Smooth muscle cell (in vitro differentiated cells): ENCODE measurements at regions not wholly inside any gene's neighbourhood (a gene's known extent, or its start where the extent isn't known, plus 50 kb on each side); places are given as distances from the start of the nearest gene placed in this dataset.

Experiments used
- DNase-seq: peaks from one replicate; lab custom pipeline; 2025; ENCODE audit not compliant: unreplicated experiment; lab: John Stamatoyannopoulos, UW
- H2AFZ ChIP-seq: fragments of 200-600 bp; sonication (generic); 2 replicates; pipeline ENCODE4 v1.6.0; 2016; ENCODE audit warnings: antibody characterized with exemption, low read depth, mild to moderate bottlenecking
- H3F3A ChIP-seq: fragments of 200-600 bp; sonication (generic); 2 replicates; pipeline ENCODE4 v1.6.0; 2017; ENCODE audit warnings: antibody characterized with exemption, low read depth
- H3K27ac ChIP-seq: fragments of 200-600 bp; sonication (generic); 2 replicates; pipeline ENCODE4 v1.5.1; 2016; ENCODE audit warnings: low read depth, mild to moderate bottlenecking
- H3K27me3 ChIP-seq: fragments of 200-600 bp; sonication (generic); 2 replicates; pipeline ENCODE4 v1.6.1; 2016; ENCODE audit warnings: low read depth, mild to moderate bottlenecking
- H3K36me3 ChIP-seq: fragments of 200-600 bp; sonication (generic); 2 replicates; pipeline ENCODE4 v1.5.1; 2016; ENCODE audit warnings: low read depth
- H3K4me1 ChIP-seq: fragments of 200-600 bp; sonication (generic); 2 replicates; pipeline ENCODE4 v1.5.1; 2016; ENCODE audit warnings: low read depth
- H3K4me2 ChIP-seq: fragments of 200-600 bp; sonication (generic); 2 replicates; pipeline ENCODE4 v1.6.0; 2016; ENCODE audit warnings: mild to moderate bottlenecking
- H3K4me3 ChIP-seq: fragments of 200-600 bp; sonication (generic); 2 replicates; pipeline ENCODE4 v1.5.1; 2016; ENCODE audit warnings: mild to moderate bottlenecking
- H3K79me2 ChIP-seq: fragments of 200-600 bp; sonication (generic); 2 replicates; pipeline ENCODE4 v1.6.0; 2016; ENCODE audit warnings: low read depth, mild to moderate bottlenecking
- H3K9ac ChIP-seq: fragments of 200-600 bp; sonication (generic); 2 replicates; pipeline ENCODE4 v1.6.0; 2016; ENCODE audit warnings: low read depth
- H3K9me3 ChIP-seq: fragments of 200-600 bp; sonication (generic); replicated peaks from 2 replicates; pipeline ENCODE4 v1.5.1; 2016; ENCODE audit warnings: low read depth
- H4K20me1 ChIP-seq: fragments of 200-600 bp; sonication (generic); 2 replicates; pipeline ENCODE4 v1.6.0; 2016; ENCODE audit warnings: low read depth
- WGBS: methylation state at CpG from one replicate; pipeline ENCODE4 v1.1.7; 2016; ENCODE audit warnings: low lambda C conversion rate; 5-methylcytosine and 5-hydroxymethylcytosine counted together
- TF ChIP-seq, protein P1 (sequence below): fragments of 200-600 bp; sonication (generic); IDR thresholded peaks from 2 replicates; pipeline ENCODE4 v1.5.1; 2017; ENCODE audit warnings: borderline replicate concordance, mild to moderate bottlenecking, antibody characterized with exemption; ENCODE audit not compliant: insufficient read depth, poor library complexity, severe bottlenecking

- Histone ChIP-seq H3K9me3 (no peaks in the 10 kb centered on the region), H4K20me1 (no peaks in the 10 kb centered on the region), H2AFZ (no peak overlapping the region), H3F3A (no peaks in the 10 kb centered on the region), H3K36me3 (no peaks in the 10 kb centered on the region), H3K4me3 (no peak overlapping the region), H3K27me3 (no peaks in the 10 kb centered on the region), H3K27ac (no peak overlapping the region), H3K4me1 (no peaks in the 10 kb centered on the region), H3K79me2 (no peaks in the 10 kb centered on the region), H3K4me2 (no peak overlapping the region), H3K9ac (no peak overlapping the region)
- TF ChIP-seq, protein P1, sequence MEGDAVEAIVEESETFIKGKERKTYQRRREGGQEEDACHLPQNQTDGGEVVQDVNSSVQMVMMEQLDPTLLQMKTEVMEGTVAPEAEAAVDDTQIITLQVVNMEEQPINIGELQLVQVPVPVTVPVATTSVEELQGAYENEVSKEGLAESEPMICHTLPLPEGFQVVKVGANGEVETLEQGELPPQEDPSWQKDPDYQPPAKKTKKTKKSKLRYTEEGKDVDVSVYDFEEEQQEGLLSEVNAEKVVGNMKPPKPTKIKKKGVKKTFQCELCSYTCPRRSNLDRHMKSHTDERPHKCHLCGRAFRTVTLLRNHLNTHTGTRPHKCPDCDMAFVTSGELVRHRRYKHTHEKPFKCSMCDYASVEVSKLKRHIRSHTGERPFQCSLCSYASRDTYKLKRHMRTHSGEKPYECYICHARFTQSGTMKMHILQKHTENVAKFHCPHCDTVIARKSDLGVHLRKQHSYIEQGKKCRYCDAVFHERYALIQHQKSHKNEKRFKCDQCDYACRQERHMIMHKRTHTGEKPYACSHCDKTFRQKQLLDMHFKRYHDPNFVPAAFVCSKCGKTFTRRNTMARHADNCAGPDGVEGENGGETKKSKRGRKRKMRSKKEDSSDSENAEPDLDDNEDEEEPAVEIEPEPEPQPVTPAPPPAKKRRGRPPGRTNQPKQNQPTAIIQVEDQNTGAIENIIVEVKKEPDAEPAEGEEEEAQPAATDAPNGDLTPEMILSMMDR = no peak
- 59% methylated on average over 1 of the region's 1 CpG for WGBS
- DNase-seq = no peak
Measured at GRCh38 chrX:42119076-42119475, 195.7 kb upstream of the CASK start.

GRCh38 chrX:42117318-42117717, 194.0 kb upstream of the CASK start:
- Histone ChIP-seq H3K4me2 (no peak overlapping the region), H3K27ac (no peak overlapping the region), H3K27me3 (no peaks in the 10 kb centered on the region), H3F3A (no peaks in the 10 kb centered on the region), H3K36me3 (no peaks in the 10 kb centered on the region), H3K9me3 (no peaks in the 10 kb centered on the region), H3K79me2 (no peaks in the 10 kb centered on the region), H3K4me1 (no peaks in the 10 kb centered on the region), H4K20me1 (no peaks in the 10 kb centered on the region), H3K4me3 (no peak overlapping the region), H2AFZ (no peak overlapping the region), H3K9ac (no peak overlapping the region)
- WGBS = 72% methylated on average over 2 of the region's 2 CpGs
- TF ChIP-seq, protein P1 = no peak
- no peak for DNase-seq

GRCh38 chrX:42109428-42109827, 186.1 kb upstream of the CASK start:
- H3K9ac ChIP-seq = no peak overlapping the region
- no peaks in the 10 kb centered on the region for H3K4me1 ChIP-seq
- H3F3A ChIP-seq = no peaks in the 10 kb centered on the region
- no peaks in the 10 kb centered on the region for H3K9me3 ChIP-seq
- H4K20me1 ChIP-seq = no peaks in the 10 kb centered on the region
- TF ChIP-seq, protein P1 = no peak
- no peak overlapping the region for H3K4me2 ChIP-seq
- no peak overlapping the region for H3K4me3 ChIP-seq
- H3K27ac ChIP-seq = no peak overlapping the region
- H3K36me3 ChIP-seq = no peaks in the 10 kb centered on the region
- DNase-seq = no peak
- no peak overlapping the region for H2AFZ ChIP-seq
- no peaks in the 10 kb centered on the region for H3K27me3 ChIP-seq
- 88% methylated on average over 2 of the region's 2 CpGs for WGBS
- no peaks in the 10 kb centered on the region for H3K79me2 ChIP-seq

GRCh38 chrX:42107495-42108488, 184.4 kb upstream of the CASK start:
- DNase-seq = no peak
- Histone ChIP-seq H3K4me3 (no peak overlapping the region), H2AFZ (no peak overlapping the region), H3K9me3 (no peaks in the 10 kb centered on the region), H3K27me3 (no peaks in the 10 kb centered on the region), H3K36me3 (no peaks in the 10 kb centered on the region), H3F3A (no peaks in the 10 kb centered on the region), H3K4me1 (no peaks in the 10 kb centered on the region), H3K4me2 (no peak overlapping the region), H4K20me1 (no peaks in the 10 kb centered on the region), H3K27ac (no peak overlapping the region), H3K79me2 (no peaks in the 10 kb centered on the region), H3K9ac (no peak overlapping the region)
- TF ChIP-seq, protein P1 = no peak
- 86% methylated on average over 8 of the region's 8 CpGs for WGBS
